ENCODE measurements at regions not wholly inside any gene's neighbourhood (a gene's known extent, or its start where the extent isn't known, plus 50 kb on each side); places are given as distances from the start of the nearest gene placed in this dataset.

DNA sequence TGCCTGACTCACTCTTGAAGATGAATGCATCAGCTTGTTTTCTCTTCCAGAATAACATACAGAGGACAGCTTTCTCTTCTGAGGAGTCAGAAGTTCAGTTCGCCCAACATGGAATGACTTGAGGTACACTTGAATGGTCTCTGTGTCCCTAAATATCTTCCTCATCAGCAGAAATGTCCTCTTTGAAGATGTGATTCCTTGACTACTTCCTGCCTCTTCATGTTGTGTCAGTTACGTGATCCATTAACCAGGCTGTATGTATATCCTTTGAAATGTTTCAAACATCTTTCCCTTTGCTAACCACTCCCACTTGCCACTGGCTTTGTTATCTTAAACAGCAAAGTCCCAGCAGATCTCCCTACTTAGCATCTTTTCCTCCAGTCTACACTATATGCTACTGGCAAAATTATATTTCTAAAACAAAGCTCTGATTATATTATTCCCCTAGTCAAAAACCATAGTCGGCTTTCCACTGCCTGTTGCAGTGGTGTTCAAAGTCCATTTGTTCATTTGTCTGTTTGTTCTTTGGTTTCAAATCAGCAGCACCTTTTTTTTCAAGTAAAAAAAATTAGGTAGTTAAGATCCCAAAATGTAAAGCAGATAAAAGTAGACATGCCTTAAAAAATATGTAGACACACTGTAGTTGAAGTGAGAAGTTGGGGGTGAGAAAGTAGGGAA, 82.1 kb upstream of the PAK3 start:
- H3K36me3 ChIP-seq (ENCODE audit: control insufficient read depth in 2 of 2, insufficient read depth in 2 of 2, low read length in 1 of 2): no peaks in the 10 kb centered on the region
- CTCF ChIA-PET: no interaction called here
- intact Hi-C loops (cut with micrococcal nuclease; ENCODE audit: unreplicated experiment) (no loop called here), in situ Hi-C loops (cut with MboI) (no loop called here)
- SMC1A ChIA-PET (ENCODE audit: uncharacterized antibody, unreplicated experiment): no interaction called here
- DNase-seq (ENCODE audit: low read depth, low spot score) (no peak), FAIRE-seq (no peak), ATAC-seq (no peak)
- no peak overlapping the region for H3K9ac ChIP-seq (ENCODE audit: control insufficient read depth, insufficient read depth, low read length)
- H3K4me1 ChIP-seq (ENCODE audit: control insufficient read depth, insufficient read depth, low read length): no peaks in the 10 kb centered on the region
- no peaks in the 10 kb centered on the region for H3K9me3 ChIP-seq (replicated peaks; ENCODE audit: control insufficient read depth, insufficient read depth, low read length)
- H3K4me2 ChIP-seq (ENCODE audit: control insufficient read depth, insufficient read depth): no peak overlapping the region
- 14% methylated on average over 3 of the region's 3 CpGs for WGBS (ENCODE audit: insufficient coverage, insufficient replicate concordance, low lambda C conversion rate, missing lambda C conversion rate)
- no TSS peak for BruUV-seq (replicated peaks)
- POLR2A ChIA-PET: no interaction called here
- H3K27ac ChIP-seq (ENCODE audit: control insufficient read depth, insufficient read depth): no peak overlapping the region
- RAD21 ChIA-PET (ENCODE audit: unreplicated experiment): no interaction called here
- no peaks in the 10 kb centered on the region for H4K20me1 ChIP-seq (ENCODE audit: control insufficient read depth, insufficient read depth)
- H3K79me2 ChIP-seq (ENCODE audit: control insufficient read depth, insufficient read depth, low read length): no peaks in the 10 kb centered on the region
- H3K4me3 ChIP-seq: no peak overlapping the region
- H2AFZ ChIP-seq (ENCODE audit: control insufficient read depth, low read depth, low read length): no peak overlapping the region
- H3K27me3 ChIP-seq (replicated peaks in 1 of 2; ENCODE audit: control insufficient read depth in 2 of 2, insufficient read depth in 2 of 2, low read length in 1 of 2): no peaks in the 10 kb centered on the region; a peak in 1 of 4 replicates
- TF ChIP-seq, protein P1, sequence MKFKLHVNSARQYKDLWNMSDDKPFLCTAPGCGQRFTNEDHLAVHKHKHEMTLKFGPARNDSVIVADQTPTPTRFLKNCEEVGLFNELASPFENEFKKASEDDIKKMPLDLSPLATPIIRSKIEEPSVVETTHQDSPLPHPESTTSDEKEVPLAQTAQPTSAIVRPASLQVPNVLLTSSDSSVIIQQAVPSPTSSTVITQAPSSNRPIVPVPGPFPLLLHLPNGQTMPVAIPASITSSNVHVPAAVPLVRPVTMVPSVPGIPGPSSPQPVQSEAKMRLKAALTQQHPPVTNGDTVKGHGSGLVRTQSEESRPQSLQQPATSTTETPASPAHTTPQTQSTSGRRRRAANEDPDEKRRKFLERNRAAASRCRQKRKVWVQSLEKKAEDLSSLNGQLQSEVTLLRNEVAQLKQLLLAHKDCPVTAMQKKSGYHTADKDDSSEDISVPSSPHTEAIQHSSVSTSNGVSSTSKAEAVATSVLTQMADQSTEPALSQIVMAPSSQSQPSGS (IDR thresholded peaks at IDR 0.05; ENCODE audit: low read length): no peak
- TF ChIP-seq IKZF2 (IDR thresholded peaks at IDR 0.05) (no peak), STAT1 (conservative IDR thresholded peaks at IDR 0.05) (no peak), TBL1XR1 (IDR thresholded peaks at IDR 0.05; ENCODE audit: low read depth, low read length) (no peak), RUNX3 (IDR thresholded peaks at IDR 0.05; ENCODE audit: low read length) (no peak), KLF5 (IDR thresholded peaks at IDR 0.05; ENCODE audit: partially characterized antibody) (no peak), CBFB (IDR thresholded peaks at IDR 0.05; ENCODE audit: low read depth) (no peak), NR2C2 (IDR thresholded peaks at IDR 0.05; ENCODE audit: borderline replicate concordance, control insufficient read depth, insufficient read length, low read depth) (no peak), TAF1 (IDR thresholded peaks at IDR 0.05; ENCODE audit: borderline replicate concordance, low read depth, low read length) (no peak), WRNIP1 (IDR thresholded peaks at IDR 0.05; ENCODE audit: borderline replicate concordance, low read depth, low read length) (no peak), MYC (IDR thresholded peaks at IDR 0.05; ENCODE audit: insufficient read depth, insufficient read length, insufficient replicate concordance, low read length, severe bottlenecking) (no peak), SMAD5 (IDR thresholded peaks at IDR 0.05; ENCODE audit: low read depth) (no peak), RELA (IDR thresholded peaks at IDR 0.05; ENCODE audit: borderline replicate concordance, partially characterized antibody) (no peak), MTA2 (IDR thresholded peaks at IDR 0.05; ENCODE audit: low read depth) (no peak), CBX3 (IDR thresholded peaks at IDR 0.05; ENCODE audit: borderline replicate concordance, low read depth) (no peak)
- TF ChIP-seq, protein P2, sequence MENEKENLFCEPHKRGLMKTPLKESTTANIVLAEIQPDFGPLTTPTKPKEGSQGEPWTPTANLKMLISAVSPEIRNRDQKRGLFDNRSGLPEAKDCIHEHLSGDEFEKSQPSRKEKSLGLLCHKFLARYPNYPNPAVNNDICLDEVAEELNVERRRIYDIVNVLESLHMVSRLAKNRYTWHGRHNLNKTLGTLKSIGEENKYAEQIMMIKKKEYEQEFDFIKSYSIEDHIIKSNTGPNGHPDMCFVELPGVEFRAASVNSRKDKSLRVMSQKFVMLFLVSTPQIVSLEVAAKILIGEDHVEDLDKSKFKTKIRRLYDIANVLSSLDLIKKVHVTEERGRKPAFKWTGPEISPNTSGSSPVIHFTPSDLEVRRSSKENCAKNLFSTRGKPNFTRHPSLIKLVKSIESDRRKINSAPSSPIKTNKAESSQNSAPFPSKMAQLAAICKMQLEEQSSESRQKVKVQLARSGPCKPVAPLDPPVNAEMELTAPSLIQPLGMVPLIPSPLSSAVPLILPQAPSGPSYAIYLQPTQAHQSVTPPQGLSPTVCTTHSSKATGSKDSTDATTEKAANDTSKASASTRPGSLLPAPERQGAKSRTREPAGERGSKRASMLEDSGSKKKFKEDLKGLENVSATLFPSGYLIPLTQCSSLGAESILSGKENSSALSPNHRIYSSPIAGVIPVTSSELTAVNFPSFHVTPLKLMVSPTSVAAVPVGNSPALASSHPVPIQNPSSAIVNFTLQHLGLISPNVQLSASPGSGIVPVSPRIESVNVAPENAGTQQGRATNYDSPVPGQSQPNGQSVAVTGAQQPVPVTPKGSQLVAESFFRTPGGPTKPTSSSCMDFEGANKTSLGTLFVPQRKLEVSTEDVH (IDR thresholded peaks at IDR 0.05; ENCODE audit: low read depth, partially characterized antibody): no peak
- TF ChIP-seq, protein P3, sequence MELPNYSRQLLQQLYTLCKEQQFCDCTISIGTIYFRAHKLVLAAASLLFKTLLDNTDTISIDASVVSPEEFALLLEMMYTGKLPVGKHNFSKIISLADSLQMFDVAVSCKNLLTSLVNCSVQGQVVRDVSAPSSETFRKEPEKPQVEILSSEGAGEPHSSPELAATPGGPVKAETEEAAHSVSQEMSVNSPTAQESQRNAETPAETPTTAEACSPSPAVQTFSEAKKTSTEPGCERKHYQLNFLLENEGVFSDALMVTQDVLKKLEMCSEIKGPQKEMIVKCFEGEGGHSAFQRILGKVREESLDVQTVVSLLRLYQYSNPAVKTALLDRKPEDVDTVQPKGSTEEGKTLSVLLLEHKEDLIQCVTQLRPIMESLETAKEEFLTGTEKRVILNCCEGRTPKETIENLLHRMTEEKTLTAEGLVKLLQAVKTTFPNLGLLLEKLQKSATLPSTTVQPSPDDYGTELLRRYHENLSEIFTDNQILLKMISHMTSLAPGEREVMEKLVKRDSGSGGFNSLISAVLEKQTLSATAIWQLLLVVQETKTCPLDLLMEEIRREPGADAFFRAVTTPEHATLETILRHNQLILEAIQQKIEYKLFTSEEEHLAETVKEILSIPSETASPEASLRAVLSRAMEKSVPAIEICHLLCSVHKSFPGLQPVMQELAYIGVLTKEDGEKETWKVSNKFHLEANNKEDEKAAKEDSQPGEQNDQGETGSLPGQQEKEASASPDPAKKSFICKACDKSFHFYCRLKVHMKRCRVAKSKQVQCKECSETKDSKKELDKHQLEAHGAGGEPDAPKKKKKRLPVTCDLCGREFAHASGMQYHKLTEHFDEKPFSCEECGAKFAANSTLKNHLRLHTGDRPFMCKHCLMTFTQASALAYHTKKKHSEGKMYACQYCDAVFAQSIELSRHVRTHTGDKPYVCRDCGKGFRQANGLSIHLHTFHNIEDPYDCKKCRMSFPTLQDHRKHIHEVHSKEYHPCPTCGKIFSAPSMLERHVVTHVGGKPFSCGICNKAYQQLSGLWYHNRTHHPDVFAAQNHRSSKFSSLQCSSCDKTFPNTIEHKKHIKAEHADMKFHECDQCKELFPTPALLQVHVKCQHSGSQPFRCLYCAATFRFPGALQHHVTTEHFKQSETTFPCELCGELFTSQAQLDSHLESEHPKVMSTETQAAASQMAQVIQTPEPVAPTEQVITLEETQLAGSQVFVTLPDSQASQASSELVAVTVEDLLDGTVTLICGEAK (IDR thresholded peaks at IDR 0.05; ENCODE audit: borderline replicate concordance): no peak
